HG02973 (cell line): ENCODE measurements at regions not wholly inside any gene's neighbourhood (a gene's known extent, or its start where the extent isn't known, plus 50 kb on each side); places are given as distances from the start of the nearest gene placed in this dataset.

Source experiments
- ATAC-seq: cut with Tn5 transposase; IDR thresholded peaks from one replicate; pipeline ENCODE4 v1.9.1; 2021; ENCODE audit warnings: moderate library complexity; ENCODE audit not compliant: unreplicated experiment

DNA sequence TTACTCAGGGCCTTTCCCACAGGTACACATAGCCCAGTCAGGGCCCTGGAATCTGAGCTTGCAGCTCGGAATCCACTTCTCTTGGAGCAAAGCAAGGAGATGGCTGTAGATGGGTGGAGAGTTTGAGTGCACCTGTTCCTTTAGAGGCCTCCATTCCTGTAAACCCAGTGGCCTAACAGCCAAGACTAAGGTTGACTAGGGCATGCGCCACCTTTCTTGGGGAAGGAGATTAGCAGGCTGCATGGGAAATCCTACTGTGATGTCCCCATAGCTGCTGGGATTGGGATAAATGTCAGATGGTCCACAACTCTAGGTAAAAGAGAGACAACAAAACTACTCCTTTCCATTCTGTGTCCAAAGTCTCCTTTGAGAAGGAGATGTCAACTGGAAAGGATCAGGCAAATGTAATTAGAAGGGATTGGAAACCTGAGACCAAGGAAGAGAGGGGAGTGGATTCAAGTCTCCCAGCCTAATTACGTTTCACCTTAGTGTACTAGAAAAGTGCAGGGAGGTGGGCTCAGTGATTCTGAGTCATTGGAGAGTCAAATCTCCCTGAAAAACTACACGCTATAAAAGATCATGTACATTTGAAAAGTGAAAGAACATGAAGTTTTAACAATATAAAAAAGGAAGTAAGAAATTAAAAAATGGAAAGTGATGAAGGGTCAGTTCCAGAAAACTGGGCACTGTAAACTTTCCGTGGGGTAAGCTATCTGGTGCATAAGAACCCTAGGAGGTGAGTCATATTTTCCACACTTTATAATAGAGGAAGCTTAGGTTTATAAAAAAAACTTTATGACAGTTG lies 104.2 kb downstream of the SEC61B start:
- ATAC-seq = no peak

GRCh38 chr9:99326917-99327189 lies 104.8 kb downstream of the SEC61B start:
- ATAC-seq = no peak

DNA sequence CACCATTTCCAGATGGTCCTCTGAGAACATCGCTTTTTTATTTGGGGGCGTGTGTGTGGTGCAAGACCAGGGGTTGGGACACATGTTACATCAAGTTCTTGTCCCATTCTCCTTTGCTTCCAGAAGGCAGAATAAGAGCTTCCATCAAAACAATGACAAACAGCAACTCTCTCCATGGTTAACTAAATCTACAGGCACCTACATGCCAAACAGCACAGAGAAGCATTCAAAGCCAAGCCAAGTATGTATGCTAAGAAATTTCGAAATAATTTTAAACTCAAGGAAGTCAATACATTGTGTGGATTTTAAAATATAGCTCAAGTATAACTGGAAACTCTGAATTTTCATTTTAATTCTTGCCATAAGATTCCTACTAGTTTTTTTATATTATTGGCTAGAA lies 105.6 kb downstream of the SEC61B start:
- no peak for ATAC-seq

DNA sequence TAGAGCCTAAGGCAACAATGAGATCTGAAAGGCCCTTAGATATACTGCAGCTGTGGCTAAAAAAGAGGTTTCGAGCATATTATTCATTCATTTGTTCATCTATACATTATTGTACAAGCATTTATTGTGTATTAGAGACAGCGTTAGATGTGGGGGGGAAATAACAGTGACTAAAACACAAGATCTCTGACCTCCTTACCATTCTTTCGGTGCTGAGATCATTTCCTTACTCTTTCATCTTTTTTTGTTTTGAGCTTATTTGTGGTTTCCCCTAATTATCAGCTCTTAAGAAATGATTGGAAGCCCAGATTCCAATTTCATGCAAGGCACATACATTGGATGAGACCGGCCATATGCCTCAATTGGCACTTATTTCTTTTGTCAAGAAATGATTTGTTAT lies 113.2 kb downstream of the SEC61B start:
- no peak for ATAC-seq

DNA sequence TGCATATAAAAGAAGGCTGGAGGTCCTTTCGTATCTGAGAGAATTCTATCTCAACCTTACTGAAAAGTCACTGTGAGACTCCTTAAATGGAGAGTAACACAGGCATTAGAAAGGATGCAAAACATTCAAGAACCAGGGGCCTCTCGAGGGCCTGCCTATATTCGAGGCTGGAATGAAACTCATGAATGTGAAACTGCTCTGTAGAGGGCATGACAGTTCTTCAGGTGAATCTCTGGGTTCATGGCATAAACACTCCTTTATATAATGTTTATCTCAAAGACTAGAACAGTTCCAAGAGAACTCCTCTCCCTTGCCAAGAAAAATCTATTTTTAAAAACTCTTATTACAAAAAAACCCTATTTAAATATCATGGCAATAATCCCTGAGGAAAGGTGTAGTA lies 113.9 kb downstream of the SEC61B start:
- ATAC-seq = no peak

GRCh38 chr9:99336531-99336930 lies 114.4 kb downstream of the SEC61B start:
- ATAC-seq = no peak

GRCh38 chr9:99340281-99340680 lies 118.2 kb downstream of the SEC61B start:
- no peak for ATAC-seq

GRCh38 chr9:99341686-99342085 lies 119.6 kb downstream of the SEC61B start:
- ATAC-seq = no peak

GRCh38 chr9:99345451-99345850 lies 123.4 kb downstream of the SEC61B start:
- ATAC-seq = no peak

GRCh38 chr9:99345942-99346341 lies 123.9 kb downstream of the SEC61B start:
- ATAC-seq = no peak

DNA sequence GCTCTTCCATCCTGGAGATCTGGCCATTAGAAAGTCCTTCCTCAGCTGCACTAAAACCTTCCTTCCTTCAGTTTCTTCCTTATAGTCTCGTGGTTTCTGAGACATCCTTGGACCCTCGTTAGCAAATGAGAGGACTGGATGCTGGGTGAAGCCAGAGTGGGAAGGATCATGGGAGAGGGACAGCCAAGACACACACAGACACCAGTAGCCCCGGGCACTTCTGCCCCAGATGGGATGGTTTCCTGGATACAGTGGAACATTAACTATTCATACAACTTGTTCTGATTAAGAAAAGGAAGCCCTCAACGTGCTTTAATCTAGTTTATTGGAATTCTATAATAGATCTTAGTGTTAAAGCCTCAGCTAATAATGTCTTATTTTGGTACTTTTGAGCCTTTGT lies 125.5 kb downstream of the SEC61B start:
- ATAC-seq = no peak

DNA sequence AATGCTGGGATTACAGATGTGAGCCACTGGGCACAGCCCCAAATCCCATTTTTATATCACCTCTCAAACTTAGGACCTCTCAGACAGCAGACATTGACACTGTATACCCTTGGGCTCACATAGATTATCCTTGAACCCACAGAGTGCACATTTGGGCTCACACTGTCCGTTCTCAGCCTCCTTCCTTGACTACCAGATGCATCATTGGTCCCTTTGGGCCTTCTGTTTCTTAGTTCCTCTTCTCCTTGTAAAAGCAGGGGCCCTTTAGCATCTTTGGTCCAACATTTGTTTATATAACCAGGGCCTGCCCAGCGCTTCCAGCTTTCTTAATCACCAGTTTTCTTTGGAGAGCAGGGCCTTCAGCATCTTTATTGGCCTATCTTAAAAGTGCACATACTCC lies 126.2 kb downstream of the SEC61B start:
- ATAC-seq = no peak

GRCh38 chr9:99349870-99350269 lies 127.8 kb downstream of the SEC61B start:
- no peak for ATAC-seq

DNA sequence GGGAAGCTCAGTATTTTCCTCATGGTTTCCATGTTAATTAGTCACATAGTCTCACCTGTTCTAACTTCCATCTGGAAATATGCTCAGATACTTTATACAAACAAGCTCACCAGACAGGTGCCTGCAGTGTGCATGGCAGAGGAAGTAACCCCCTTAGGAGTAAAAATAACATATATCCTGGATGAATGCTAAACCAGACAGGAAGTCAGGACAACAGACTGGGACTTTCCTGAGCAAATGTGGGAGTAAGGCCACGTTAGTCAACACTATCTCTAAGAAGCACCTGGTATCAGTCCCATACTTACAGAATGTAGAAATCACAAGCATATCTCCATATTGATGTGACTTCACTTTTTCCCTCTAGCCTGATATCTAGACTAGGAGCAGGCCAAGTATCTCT lies 128.4 kb downstream of the SEC61B start:
- no peak for ATAC-seq

- ATAC-seq = no peak
Observed at GRCh38 chr9:99351647-99352046, 129.6 kb downstream of the SEC61B start.

GRCh38 chr9:99352826-99353225 lies 130.7 kb downstream of the SEC61B start:
- ATAC-seq = no peak

DNA sequence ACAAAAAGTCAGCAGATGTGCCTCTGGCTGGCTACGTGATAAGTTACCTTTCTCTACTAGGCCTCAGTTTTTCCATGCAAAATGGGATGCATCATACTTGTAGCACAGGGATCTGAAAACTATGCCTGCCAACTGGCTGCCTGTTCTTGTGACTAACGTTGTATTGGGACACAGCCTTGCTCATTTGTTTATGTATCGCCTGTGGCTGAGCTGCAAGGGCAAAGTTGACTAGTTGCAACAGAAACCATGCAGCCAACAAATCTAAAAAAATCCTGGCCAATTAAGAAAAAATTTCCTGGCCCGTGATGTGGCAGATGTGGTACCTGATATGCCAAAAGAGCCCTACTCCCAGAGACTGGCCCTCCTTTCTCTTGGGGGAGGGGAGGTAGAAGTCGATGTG lies 131.3 kb downstream of the SEC61B start:
- ATAC-seq = no peak

GRCh38 chr9:99354104-99354503 lies 132.0 kb downstream of the SEC61B start:
- ATAC-seq = no peak

GRCh38 chr9:99356512-99356971 lies 134.5 kb downstream of the SEC61B start:
- no peak for ATAC-seq

GRCh38 chr9:99357575-99357974 lies 135.5 kb downstream of the SEC61B start:
- no peak for ATAC-seq

GRCh38 chr9:99358668-99359067 lies 136.6 kb downstream of the SEC61B start:
- ATAC-seq = no peak

- no peak for ATAC-seq
Observed at GRCh38 chr9:99359336-99359735, 137.3 kb downstream of the SEC61B start.

DNA sequence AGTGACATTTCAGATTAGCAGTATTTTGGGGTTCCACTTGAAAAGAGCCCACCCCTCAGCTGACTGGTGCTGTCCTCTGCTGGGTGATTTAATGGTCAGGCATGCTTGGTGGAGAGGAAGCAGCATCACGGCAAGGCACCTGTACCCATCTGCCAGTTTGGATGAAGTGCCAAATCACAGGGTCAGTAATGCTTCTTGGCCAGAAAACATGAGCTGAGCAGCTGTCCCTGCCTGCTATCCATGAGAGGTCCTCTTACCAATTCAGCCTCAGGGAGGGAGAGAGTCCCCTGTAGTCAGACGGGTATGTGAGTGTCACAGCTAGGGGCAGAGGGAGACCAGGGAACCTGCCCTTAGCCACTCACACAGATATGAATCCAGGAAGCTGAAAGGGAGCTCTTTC lies 137.9 kb downstream of the SEC61B start:
- no peak for ATAC-seq
